Right ventricle myocardium superior (tissue), 1 donor: ENCODE measurements at regions not wholly inside any gene's neighbourhood (a gene's known extent, or its start where the extent isn't known, plus 50 kb on each side); places are given as distances from the start of the nearest gene placed in this dataset.

Experiments
- ATAC-seq: fragments of 200-7000 bp; cut with Tn5 transposase; one replicate; pipeline ENCODE4 v1.9.1; 2020; ENCODE audit warnings: mild to moderate bottlenecking; ENCODE audit not compliant: poor library complexity
- DNase-seq: peaks from one replicate; pipeline ENCODE4 v3.0.0-alpha.2; 2020
- intact Hi-C: fragments of 100-400 bp; cut with DNase I; formaldehyde crosslinking; loops from one replicate; pipeline ENCODE4 v1.11.2; 2022
- donor health status: DM: no; HTN: yes; CAD: no; lungs with severe emphysema.

- DNase-seq (no peak), ATAC-seq (no peak)
- intact Hi-C loops: no loop called here
These were observed 83.8 kb downstream of the AXIN2 start for GRCh38 chr17:65477600-65477999.

- DNase-seq: no peak
- ATAC-seq: no peak
- intact Hi-C loops: no loop called here
These were observed 86.8 kb downstream of the AXIN2 start for GRCh38 chr17:65474660-65475059.

- ATAC-seq: no peak
These were observed 87.5 kb downstream of the AXIN2 start for GRCh38 chr17:65473985-65474384.

GRCh38 chr17:65473363-65473762, 88.1 kb downstream of the AXIN2 start:
- ATAC-seq: peak; percentile 65
- no peak for DNase-seq
- intact Hi-C loops: no loop called here

More at GRCh38 chr17:65473985-65474384, 87.5 kb downstream of the AXIN2 start:
- intact Hi-C loops: no loop called here
- DNase-seq: no peak

- intact Hi-C loops: no loop called here
- DNase-seq: no peak
- ATAC-seq: peak; percentile 63
These were observed 88.7 kb downstream of the AXIN2 start for GRCh38 chr17:65472666-65473309.

GRCh38 chr17:65470783-65471182, 90.7 kb downstream of the AXIN2 start:
- intact Hi-C loops: no loop called here
- no peak for DNase-seq
- ATAC-seq: no peak

- ATAC-seq (no peak), DNase-seq (no peak)
- intact Hi-C loops: no loop called here
These were observed 93.1 kb downstream of the AXIN2 start for GRCh38 chr17:65468321-65468720.

- intact Hi-C loops: no loop called here
- ATAC-seq: no peak
- no peak for DNase-seq
These were observed 94.3 kb downstream of the AXIN2 start for GRCh38 chr17:65467156-65467555.

- DNase-seq (no peak), ATAC-seq (no peak)
- intact Hi-C loops: no loop called here
These were observed 94.9 kb downstream of the AXIN2 start for GRCh38 chr17:65466547-65466946.

GRCh38 chr17:65463242-65463641, 98.2 kb downstream of the AXIN2 start:
- ATAC-seq (peak; percentile 96), DNase-seq (peak; percentile 89)
- intact Hi-C loops: no loop called here

GRCh38 chr17:65459677-65460347, 101.6 kb downstream of the AXIN2 start:
- intact Hi-C loops: no loop called here
- no peak for DNase-seq
- no peak for ATAC-seq

GRCh38 chr17:65457635-65458257, 103.7 kb downstream of the AXIN2 start:
- intact Hi-C loops: loop anchor here (2.0 kb wide), 1 partner anchor 99 kb away; no protein-coding TSS in a partner anchor
- no peak for DNase-seq
- no peak for ATAC-seq

- DNase-seq: no peak
- intact Hi-C loops: loop anchor here (2.0 kb wide), 1 partner anchor 100 kb away; no protein-coding TSS in a partner anchor
- no peak for ATAC-seq
These were observed 104.3 kb downstream of the AXIN2 start for GRCh38 chr17:65457183-65457582.

- intact Hi-C loops: loop anchor here (2.0 kb wide), 1 partner anchor 100 kb away; no protein-coding TSS in a partner anchor
- peak; percentile 69 for ATAC-seq
- DNase-seq: no peak
These were observed 104.9 kb downstream of the AXIN2 start for GRCh38 chr17:65456368-65457151.

- DNase-seq: no peak
- intact Hi-C loops: loop anchor here (2.0 kb wide), 1 partner anchor 101 kb away; no protein-coding TSS in a partner anchor
- ATAC-seq: peak; percentile 91
These were observed 105.5 kb downstream of the AXIN2 start for GRCh38 chr17:65455972-65456343.

- DNase-seq: no peak
- intact Hi-C loops: no loop called here
- no peak for ATAC-seq
These were observed 106.1 kb downstream of the AXIN2 start for GRCh38 chr17:65455154-65455971.

GRCh38 chr17:65453204-65453931, 108.1 kb downstream of the AXIN2 start:
- intact Hi-C loops: no loop called here
- ATAC-seq: no peak
- no peak for DNase-seq

- intact Hi-C loops: no loop called here
- DNase-seq (no peak), ATAC-seq (no peak)
These were observed 112.0 kb downstream of the AXIN2 start for GRCh38 chr17:65449495-65449894.
